Peyer's patch (tissue), 4 donors: ENCODE measurements at regions not wholly inside any gene's neighbourhood (a gene's known extent, or its start where the extent isn't known, plus 50 kb on each side); places are given as distances from the start of the nearest gene placed in this dataset.

Experiments used
- DNase-seq, 3 donors: peaks; one replicate each; pipeline ENCODE4 v3.0.0-alpha.2; 2017 to 2019
- H3K27ac ChIP-seq, 4 donors: fragments of 200-600 bp; sonication (generic); one replicate each; pipeline ENCODE4 v1.5.1; 2016 to 2019
- H3K27me3 ChIP-seq, 2 donors: fragments of 200-600 bp; sonication (generic); one replicate each; pipeline ENCODE4 v1.5.1; 2019
- H3K36me3 ChIP-seq, 3 donors: fragments of 200-600 bp; sonication (generic); one replicate each; pipeline ENCODE4 v1.5.1; 2016 to 2019
- H3K4me1 ChIP-seq, 4 donors: fragments of 200-600 bp; sonication (generic); one replicate each; pipeline ENCODE4 v1.5.1; 2016 to 2019
- H3K4me3 ChIP-seq, 4 donors: fragments of 200-600 bp; sonication (generic); 1 replicate in 3 of 4; 2 replicates in 1 of 4; pipeline ENCODE4 v1.5.1; 2016 to 2019; ENCODE audit warnings: mild to moderate bottlenecking in 1 of 4
- H3K9me3 ChIP-seq, 4 donors: fragments of 200-600 bp; sonication (generic); one replicate each; pipeline ENCODE4 v1.5.1; 2016 to 2019; ENCODE audit warnings: mild to moderate bottlenecking in 1 of 4
- POLR2A ChIP-seq, 2 donors: fragments of 450-650 bp; IDR thresholded peaks; one replicate each; pipeline ENCODE4 v1.5.1; 2017; ENCODE audit warnings: antibody characterized with exemption in 2 of 2, mild to moderate bottlenecking in 2 of 2, moderate library complexity in 2 of 2
- TF ChIP-seq, protein P1 (sequence below), 6 experiments: fragments of 450-650 bp in 4 of 6; fragments of 200-600 bp in 2 of 6; sonication (generic) in 1 of 6; IDR thresholded peaks; one replicate each; pipeline ENCODE4 v1.5.1; 2017 to 2019; ENCODE audit warnings: antibody characterized with exemption in 6 of 6, mild to moderate bottlenecking in 3 of 6, moderate library complexity in 1 of 6

GRCh38 chr1:4088676-4089075 lies 188.6 kb upstream of the C1orf174 start:
- peak in 1 of 3 donors; percentile 21 for DNase-seq
- Histone ChIP-seq H3K27me3 (no peaks in the 10 kb centered on the region), H3K4me1 (no peaks in the 10 kb centered on the region), H3K36me3 (no peaks in the 10 kb centered on the region), H3K9me3 (peaks cover 0 to 8% (median 2%) of the 10 kb centered on the region in 4 donors), H3K27ac (no peak overlapping the region), H3K4me3 (no peak overlapping the region)
- TF ChIP-seq, protein P1, sequence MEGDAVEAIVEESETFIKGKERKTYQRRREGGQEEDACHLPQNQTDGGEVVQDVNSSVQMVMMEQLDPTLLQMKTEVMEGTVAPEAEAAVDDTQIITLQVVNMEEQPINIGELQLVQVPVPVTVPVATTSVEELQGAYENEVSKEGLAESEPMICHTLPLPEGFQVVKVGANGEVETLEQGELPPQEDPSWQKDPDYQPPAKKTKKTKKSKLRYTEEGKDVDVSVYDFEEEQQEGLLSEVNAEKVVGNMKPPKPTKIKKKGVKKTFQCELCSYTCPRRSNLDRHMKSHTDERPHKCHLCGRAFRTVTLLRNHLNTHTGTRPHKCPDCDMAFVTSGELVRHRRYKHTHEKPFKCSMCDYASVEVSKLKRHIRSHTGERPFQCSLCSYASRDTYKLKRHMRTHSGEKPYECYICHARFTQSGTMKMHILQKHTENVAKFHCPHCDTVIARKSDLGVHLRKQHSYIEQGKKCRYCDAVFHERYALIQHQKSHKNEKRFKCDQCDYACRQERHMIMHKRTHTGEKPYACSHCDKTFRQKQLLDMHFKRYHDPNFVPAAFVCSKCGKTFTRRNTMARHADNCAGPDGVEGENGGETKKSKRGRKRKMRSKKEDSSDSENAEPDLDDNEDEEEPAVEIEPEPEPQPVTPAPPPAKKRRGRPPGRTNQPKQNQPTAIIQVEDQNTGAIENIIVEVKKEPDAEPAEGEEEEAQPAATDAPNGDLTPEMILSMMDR (IDR thresholded peaks at IDR 0.05): no peak
- no peak for TF ChIP-seq POLR2A (IDR thresholded peaks at IDR 0.05)

- Histone ChIP-seq H3K27me3 (no peaks in the 10 kb centered on the region), H3K9me3 (peaks cover 0 to 8% (median 2%) of the 10 kb centered on the region in 4 donors), H3K4me3 (no peak overlapping the region), H3K36me3 (no peaks in the 10 kb centered on the region), H3K27ac (no peak overlapping the region), H3K4me1 (no peaks in the 10 kb centered on the region)
- DNase-seq: peak in 2 of 3 donors; percentile 5 to 24
- no peak for TF ChIP-seq POLR2A (IDR thresholded peaks at IDR 0.05)
- TF ChIP-seq, protein P1 (IDR thresholded peaks at IDR 0.05): no peak
Measured at GRCh38 chr1:4089421-4090175, 189.5 kb upstream of the C1orf174 start.

DNA sequence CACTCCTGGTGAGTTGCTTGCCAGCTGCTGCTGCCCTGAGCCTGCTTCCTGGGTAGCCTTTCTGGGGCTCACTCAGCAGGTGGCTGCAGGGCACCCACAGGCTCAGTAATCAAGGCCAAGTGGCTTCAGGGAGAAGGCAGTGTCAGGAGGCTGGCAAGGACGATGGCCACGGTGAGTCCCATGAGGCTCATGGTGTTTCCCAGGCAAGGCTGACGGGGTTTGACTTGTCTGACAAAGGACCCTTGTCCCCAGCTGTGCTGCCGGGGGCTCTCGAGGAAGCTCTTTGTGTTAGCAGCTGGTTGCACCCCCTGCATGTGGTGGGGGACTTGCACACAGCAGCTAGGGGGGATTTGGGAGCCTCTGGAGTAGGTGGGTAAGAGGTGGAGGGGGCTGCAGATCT lies 190.5 kb upstream of the C1orf174 start:
- no peaks in the 10 kb centered on the region for H3K27me3 ChIP-seq

GRCh38 chr1:4090976-4091660 lies 191.0 kb upstream of the C1orf174 start:
- DNase-seq: peak in 1 of 3 donors; percentile 29
- Histone ChIP-seq H3K9me3 (peaks cover 0 to 11% (median 2%) of the 10 kb centered on the region in 4 donors), H3K4me3 (no peak overlapping the region), H3K27me3 (no peaks in the 10 kb centered on the region), H3K36me3 (no peaks in the 10 kb centered on the region), H3K27ac (no peak overlapping the region), H3K4me1 (no peaks in the 10 kb centered on the region)
- no peak for TF ChIP-seq POLR2A (IDR thresholded peaks at IDR 0.05)
- TF ChIP-seq, protein P1 (IDR thresholded peaks at IDR 0.05): no peak

More for the DNA sequence above, 190.5 kb upstream of the C1orf174 start:
- H3K4me3 ChIP-seq: no peak overlapping the region
- TF ChIP-seq, protein P1 (IDR thresholded peaks at IDR 0.05): no peak
- TF ChIP-seq POLR2A (IDR thresholded peaks at IDR 0.05): no peak
- DNase-seq: peak in 1 of 3 donors; percentile 23
- H3K4me1 ChIP-seq: no peaks in the 10 kb centered on the region
- H3K36me3 ChIP-seq: no peaks in the 10 kb centered on the region
- H3K9me3 ChIP-seq: peaks cover 0 to 8% (median 2%) of the 10 kb centered on the region in 4 donors
- no peak overlapping the region for H3K27ac ChIP-seq

GRCh38 chr1:4091996-4092395 lies 191.9 kb upstream of the C1orf174 start:
- Histone ChIP-seq H3K27ac (no peak overlapping the region), H3K27me3 (no peaks in the 10 kb centered on the region), H3K4me1 (no peaks in the 10 kb centered on the region), H3K4me3 (no peak overlapping the region), H3K9me3 (peaks cover 0 to 11% (median 2%) of the 10 kb centered on the region in 4 donors), H3K36me3 (no peaks in the 10 kb centered on the region)
- TF ChIP-seq POLR2A (IDR thresholded peaks at IDR 0.05): no peak
- TF ChIP-seq, protein P1 (IDR thresholded peaks at IDR 0.05): no peak
- DNase-seq: peak in 1 of 3 donors; percentile 19
